CD1c-positive myeloid dendritic cell (primary cell): ENCODE measurements at regions not wholly inside any gene's neighbourhood (a gene's known extent, or its start where the extent isn't known, plus 50 kb on each side); places are given as distances from the start of the nearest gene placed in this dataset.
A peak's percentile ranks its signal among the peaks of the same experiment; 100 is the strongest.
"Not testable (repeated sequence)": the region's sequence is repeated elsewhere in the genome, so short reads cannot be mapped to it uniquely, and the experiment has no call there.

ENCODE experiments used
- DNase-seq: peaks from one replicate; pipeline ENCODE4 v3.0.0-alpha.2; 2016; ENCODE audit errors: extremely low spot score

- DNase-seq: no peak
Observed at GRCh38 chr15:47119349-47119748, 598.0 kb upstream of the SEMA6D start.

DNA sequence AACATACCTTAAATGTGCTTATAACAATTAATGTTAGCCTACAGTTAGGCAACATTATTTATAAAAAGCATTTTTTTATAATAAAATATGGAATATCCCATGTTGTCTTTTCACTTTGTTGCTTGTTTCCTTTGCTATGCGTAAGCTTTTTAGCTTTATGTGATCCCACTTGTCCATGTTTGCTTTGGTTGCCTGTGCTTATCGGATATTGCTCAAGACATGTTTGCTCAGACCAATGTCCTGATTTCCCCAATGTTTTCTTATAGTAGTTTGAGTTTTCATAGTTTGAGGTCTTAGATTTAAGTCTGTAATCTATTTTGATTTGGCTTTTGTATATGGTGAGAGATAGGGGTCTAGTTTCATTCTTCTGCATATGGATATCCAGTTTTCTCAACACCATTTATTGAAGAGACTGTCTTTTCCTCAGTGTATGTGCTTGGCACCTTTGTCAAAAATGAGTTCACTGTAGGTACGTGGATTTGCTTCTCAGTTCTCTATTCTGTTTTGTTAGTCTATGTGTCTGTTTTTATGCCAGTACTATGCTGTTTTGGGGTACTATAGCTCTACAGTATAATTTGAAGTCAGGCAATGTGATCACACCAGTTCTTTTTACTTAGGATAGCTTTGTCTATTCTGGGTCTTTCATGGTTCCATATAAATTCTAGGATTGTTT, 592.7 kb upstream of the SEMA6D start:
- DNase-seq: no peak

GRCh38 chr15:47129033-47129432, 588.3 kb upstream of the SEMA6D start:
- DNase-seq: no peak

- DNase-seq: not testable (repeated sequence)
Observed at GRCh38 chr15:47131450-47131849, 585.9 kb upstream of the SEMA6D start.

DNA sequence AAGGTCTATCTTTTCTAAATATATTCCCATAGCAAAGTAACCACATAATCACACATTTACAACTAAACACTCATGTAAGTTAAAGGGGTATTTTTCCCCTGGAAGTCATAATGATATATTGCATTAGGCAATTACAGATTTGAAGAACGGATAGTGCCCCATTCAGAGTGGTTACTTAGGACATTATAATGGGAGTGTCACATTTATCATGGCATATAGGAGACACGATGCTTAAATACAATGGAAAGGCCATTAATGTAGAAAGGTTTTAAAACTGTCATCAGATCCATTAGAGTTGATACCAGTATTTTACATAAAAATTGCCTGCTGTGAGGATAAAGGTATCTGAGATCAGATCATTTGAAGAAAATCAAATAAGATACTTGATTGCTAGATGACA, 582.0 kb upstream of the SEMA6D start:
- DNase-seq: no peak

DNA sequence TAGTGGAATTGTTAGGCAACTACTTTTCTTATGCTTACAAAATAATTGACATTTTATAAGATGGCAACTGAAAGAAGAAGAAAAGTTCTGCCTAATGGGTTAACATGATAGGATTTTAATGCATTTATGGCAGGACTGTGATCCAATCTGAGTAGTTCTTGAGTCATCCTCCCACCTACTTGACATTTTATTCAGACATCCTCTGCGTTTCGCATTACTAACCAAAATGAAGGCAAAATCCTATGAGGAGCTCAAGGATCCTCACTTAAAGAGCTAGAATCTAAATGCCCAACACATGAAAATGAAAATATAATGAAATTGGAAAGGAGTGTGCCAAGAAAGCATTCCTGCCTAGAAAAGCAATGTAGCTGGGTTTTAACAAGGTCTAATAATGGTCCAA, 581.1 kb upstream of the SEMA6D start:
- no peak for DNase-seq

GRCh38 chr15:47139965-47140364, 577.3 kb upstream of the SEMA6D start:
- no peak for DNase-seq

GRCh38 chr15:47157827-47158226, 559.5 kb upstream of the SEMA6D start:
- no peak for DNase-seq

DNA sequence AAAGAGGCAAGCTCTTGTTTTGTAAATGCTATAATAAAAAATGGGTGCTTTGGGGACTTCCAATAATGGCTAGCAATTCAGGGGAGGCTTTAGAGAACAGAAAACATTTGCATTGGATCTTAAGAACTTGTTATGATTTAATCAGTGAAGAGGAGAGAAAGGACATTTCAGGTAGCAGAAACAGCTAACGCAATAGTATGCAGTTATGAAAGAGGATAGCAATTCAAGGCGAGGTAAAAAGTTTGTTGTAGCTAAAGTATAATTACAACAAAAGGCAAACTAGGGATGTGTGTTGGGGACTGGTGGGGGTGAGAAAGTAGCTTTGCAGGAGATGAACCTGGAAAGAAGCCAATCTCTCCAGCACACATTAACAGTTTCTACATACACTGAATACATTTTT, 558.7 kb upstream of the SEMA6D start:
- no peak for DNase-seq

GRCh38 chr15:47177177-47177576, 540.1 kb upstream of the SEMA6D start:
- no peak for DNase-seq

GRCh38 chr15:47179988-47180387, 537.3 kb upstream of the SEMA6D start:
- DNase-seq: no peak

DNA sequence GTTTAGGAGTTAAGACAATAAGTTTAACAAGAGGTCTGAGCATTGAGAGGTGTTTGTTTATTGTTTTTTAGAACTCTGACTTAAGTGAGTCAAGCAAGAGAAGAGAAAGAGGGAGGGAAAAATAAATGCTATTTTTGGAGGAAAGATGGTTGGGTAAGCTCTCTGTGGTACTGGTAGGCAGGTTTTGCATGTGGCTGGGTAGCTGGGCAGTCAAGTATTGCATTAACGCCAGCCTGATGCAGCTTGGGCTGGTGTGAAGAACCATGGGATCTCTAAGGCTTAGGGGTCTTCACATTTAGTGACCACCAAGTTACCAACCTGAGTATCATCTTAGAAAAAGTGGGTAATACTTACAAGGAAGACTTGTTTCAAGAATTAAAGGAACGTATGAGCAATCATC, 534.5 kb upstream of the SEMA6D start:
- no peak for DNase-seq

GRCh38 chr15:47184003-47184907, 533.0 kb upstream of the SEMA6D start:
- DNase-seq: no peak

GRCh38 chr15:47184908-47185801, 532.1 kb upstream of the SEMA6D start:
- DNase-seq: no peak

- no peak for DNase-seq
Observed at GRCh38 chr15:47186075-47186474, 531.2 kb upstream of the SEMA6D start.

GRCh38 chr15:47188758-47189507, 528.4 kb upstream of the SEMA6D start:
- DNase-seq: no peak

DNA sequence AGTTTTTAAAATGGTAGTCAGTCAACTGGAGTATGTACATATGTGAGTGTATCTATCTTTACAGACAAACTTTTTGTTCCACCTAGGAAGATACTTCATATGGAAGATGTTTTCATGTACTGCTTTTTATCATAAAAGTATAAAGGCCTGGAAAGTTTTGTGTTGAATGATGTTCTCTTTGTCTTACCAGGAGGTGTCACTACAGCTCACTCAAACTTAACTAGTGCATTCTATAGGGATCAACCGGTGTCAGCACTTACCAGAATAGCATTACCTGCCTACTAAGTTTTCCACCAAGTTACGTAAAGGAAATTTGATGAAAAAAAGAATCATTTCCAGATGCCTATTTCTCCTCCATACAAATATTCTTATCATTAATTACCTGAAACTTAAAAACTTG, 522.6 kb upstream of the SEMA6D start:
- DNase-seq: no peak

DNA sequence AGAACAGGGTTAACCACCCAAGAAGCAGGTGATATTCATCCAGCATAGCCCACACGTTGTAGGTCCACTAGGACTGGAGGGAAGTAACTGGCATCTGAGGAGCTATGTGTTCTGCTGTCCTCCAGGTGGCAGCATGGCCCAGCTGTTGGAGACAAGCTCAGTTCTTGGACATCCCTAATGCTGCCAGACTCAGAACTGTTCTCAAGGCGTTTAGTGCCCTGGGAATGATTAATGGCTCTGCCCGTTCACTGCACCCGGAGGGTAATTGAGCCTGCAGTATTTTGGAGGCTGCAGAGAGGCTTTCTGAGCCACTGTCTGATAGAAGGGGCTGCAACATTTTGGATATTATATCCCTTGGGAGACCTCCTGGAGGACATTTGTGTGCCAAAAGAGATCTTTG, 521.3 kb upstream of the SEMA6D start:
- DNase-seq: peak; percentile 55

GRCh38 chr15:47203993-47204392, 513.3 kb upstream of the SEMA6D start:
- DNase-seq: no peak

DNA sequence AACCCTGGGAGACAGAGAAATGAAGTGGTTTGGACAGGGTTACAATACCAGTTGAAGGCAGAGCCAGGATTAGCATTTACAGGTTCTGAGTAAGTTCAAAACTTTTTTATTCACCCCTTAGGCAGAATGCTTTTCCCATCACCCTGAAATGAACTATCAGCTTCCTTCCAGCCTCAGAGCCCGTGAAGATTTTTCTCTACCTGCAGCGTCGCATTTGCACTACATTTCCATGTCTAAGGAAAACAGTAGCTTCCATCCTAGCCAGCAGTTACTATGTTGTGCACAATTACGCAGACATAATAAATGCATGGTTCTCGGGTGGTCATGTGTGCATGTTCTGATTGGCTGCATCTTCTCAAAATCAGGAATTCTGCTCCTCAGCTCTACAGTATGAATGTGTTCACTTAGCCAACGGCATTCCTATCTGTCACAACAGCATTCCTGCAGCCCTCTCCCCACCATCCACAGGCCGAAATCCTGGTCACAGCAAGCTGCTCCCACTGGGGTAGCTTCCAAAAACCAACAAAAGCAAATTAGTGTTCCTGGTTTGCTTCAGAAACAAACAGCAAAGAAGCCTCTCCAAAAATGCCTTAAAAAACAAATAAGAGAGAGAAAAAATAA, 510.8 kb upstream of the SEMA6D start:
- no peak for DNase-seq

GRCh38 chr15:47209591-47209990, 507.7 kb upstream of the SEMA6D start:
- DNase-seq: no peak
